HG03439 (cell line): ENCODE measurements at regions not wholly inside any gene's neighbourhood (a gene's known extent, or its start where the extent isn't known, plus 50 kb on each side); places are given as distances from the start of the nearest gene placed in this dataset.
"Not testable (repeated sequence)": the region's sequence is repeated elsewhere in the genome, so short reads cannot be mapped to it uniquely, and the experiment has no call there.

Source experiments
- ATAC-seq: cut with Tn5 transposase; IDR thresholded peaks from one replicate; pipeline ENCODE4 v1.9.1; 2021; ENCODE audit warnings: mild to moderate bottlenecking, moderate library complexity; ENCODE audit not compliant: unreplicated experiment

DNA sequence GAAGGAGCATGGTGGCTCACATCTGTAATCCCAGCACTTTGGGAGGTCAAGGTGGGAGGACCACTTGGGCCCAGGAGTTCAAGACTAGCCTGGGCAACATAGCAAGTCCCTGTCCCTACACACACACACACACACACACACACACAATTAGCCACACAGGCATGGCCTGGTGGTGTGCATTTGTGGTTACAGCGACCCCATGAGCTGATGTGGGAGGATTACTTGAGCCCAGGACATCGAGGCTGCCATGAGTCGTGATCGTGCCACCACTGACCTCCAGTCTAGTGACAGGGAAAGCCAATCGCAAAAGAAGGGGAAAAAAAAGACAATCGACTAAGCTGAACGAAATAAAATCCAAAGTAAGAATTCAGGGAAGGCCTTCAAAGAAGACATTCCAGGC lies 67.9 kb downstream of the TBX3 start:
- no peak for ATAC-seq

- ATAC-seq = no peak
Measured at GRCh38 chr12:114614040-114614439, 69.9 kb downstream of the TBX3 start.

GRCh38 chr12:114612062-114612461 lies 71.9 kb downstream of the TBX3 start:
- no peak for ATAC-seq

DNA sequence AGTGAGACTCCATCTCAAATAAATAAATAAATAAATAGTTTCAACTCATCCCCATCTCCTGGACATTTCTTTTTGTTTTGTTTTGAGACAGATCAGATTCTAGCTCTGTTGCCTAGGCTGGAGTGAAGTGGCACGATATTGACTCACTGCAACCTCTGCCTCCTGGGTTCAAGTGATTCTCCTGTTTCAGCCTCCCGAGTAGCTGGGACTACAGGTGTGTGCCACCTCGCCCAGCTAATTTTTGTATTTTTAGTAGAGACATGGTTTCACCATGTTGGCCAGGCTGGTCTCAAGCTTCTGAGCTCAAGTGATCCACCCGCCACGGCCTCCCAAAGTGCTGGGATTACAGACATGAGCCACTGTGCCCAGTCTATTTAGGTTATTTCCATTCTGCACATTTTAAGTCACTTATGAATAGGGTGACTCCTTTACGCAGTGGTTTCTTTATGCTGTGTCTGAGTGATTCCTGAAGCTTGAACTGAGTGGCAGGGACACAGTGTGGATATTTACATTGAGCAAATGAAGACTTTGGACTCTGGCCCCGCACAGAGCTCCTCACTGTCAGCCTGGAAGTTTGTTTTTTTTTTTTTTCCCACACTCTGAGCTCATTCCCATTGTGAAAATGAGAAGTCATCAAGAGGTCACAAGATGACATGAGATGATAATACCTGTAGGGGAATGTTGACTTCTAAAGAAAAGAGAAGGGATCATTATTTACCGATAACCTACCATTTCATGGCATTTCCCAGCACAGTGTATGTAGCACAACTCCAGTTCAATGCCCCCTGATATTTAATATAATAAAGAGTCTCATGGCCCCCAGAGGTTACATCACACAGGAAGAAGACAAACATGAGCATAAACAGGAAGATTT lies 72.6 kb downstream of the TBX3 start:
- no peak for ATAC-seq

DNA sequence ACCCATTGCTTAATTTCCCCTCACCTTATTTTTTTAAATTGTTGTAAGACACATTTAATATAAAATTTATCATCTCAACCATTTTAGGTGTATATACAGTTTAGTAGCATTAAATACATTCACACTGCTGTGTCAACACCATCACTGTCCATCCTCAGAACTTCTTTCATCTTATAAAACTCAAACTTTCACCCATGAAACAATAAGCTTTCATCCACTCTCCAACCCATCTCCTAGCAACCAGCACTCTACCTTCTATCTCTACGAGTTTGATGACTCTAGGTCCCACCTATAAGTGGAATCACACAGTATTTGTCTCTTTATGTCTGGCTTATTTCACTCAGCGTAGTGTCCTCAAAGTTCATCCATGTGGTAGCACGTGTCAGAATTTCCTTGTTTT lies 75.5 kb downstream of the TBX3 start:
- no peak for ATAC-seq

GRCh38 chr12:114605918-114606317 lies 78.1 kb downstream of the TBX3 start:
- no peak for ATAC-seq

DNA sequence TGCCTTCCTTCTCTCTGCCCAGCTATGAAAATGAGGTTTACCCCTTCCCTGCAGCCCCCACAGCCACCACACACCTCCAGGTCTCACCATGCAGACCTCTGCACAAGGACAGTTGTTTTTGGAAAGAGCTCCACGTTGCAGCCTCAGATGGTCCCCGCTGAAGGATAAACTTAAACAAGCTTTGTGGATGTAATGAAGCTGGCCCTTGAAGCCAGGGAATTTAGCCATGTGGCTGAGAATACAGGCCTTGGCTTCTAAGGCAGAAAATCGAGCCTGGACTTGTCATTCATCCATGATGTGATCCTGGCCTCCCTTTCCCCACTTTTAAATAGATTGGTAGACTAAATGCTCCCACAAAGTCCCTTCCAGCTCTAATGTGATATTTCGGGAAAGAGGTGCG lies 79.4 kb downstream of the TBX3 start:
- no peak for ATAC-seq

GRCh38 chr12:114600584-114600983 lies 83.4 kb downstream of the TBX3 start:
- not testable (repeated sequence) for ATAC-seq

- ATAC-seq = no peak
Measured at GRCh38 chr12:114598111-114598510, 85.9 kb downstream of the TBX3 start.

DNA sequence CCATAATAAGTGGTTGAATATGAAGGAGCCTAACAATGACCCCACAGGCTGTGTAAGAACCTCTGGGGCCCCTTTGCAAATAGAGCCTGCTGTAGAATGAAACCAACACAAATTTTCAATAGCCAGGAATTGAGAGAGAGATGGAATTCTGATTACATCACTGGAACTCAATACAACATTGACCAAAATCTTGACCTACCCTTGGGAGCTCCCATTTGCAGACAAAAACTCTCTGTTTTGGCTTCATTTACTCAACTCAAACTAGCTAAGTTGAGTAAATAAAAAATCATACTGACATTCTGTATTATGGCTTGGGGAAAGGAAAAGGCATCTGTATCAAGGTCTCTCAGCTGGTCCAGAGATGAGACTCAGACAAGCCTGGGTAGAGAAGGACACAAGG lies 91.0 kb downstream of the TBX3 start:
- ATAC-seq = no peak

DNA sequence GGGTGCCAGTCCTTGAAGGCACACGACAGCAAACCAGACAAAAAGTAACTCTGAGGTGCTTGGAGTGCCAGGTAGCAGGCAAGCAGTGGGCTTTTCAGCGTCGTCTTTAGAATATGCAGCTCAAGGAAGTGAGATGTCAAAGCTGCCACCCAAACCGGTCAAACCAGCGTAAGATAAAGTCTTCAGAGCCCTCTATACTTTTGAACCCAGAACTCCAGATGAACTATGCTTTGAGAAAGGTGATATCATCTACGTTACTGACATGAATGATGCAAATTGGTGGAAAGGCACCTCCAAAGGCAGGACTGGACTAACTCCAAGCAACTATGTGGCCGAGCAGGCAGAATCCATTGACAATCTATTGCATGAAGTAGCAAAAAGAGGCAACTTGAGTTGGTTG lies 95.9 kb downstream of the TBX3 start:
- ATAC-seq = no peak

DNA sequence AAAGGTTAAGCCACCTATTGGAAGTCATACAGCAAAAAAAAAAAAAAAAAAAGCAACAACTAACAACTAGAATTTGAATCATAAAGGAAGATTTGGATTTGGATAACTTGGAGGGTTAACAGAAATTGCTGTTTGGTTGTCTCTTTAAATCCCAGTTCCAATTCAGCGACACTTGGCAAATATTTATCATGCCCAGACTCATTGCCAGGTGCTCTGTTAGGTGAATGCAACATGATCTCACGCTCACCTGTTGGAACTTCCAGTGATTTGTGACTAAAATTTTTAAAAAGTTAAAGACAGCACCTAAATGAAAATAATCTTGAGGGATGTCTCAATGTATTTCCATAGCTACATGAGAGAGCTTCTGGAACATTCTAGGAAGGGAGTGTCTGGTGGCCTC lies 103.7 kb downstream of the TBX3 start:
- ATAC-seq = no peak

GRCh38 chr12:114579389-114579788 lies 104.6 kb downstream of the TBX3 start:
- ATAC-seq = no peak

DNA sequence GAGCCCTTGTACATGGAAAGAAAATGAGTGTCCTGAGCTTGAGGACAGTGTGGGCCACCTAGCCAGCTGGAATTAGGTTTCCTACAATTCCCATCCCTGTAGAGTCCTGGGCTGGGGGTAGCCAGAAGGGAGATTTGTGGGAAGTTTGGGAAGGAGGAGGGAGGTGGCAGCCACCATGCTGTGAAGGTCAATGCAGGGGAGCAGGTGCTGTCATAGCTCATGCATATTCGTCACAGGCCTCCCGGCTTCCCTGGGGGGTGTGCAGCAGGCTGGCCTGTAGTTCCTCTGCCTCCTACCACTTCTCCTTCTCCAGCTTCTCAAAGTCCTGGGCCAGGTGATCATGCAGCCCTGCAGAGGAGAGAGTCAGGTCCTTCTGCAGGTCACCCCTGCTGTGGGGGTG lies 121.3 kb downstream of the TBX3 start:
- ATAC-seq = no peak

DNA sequence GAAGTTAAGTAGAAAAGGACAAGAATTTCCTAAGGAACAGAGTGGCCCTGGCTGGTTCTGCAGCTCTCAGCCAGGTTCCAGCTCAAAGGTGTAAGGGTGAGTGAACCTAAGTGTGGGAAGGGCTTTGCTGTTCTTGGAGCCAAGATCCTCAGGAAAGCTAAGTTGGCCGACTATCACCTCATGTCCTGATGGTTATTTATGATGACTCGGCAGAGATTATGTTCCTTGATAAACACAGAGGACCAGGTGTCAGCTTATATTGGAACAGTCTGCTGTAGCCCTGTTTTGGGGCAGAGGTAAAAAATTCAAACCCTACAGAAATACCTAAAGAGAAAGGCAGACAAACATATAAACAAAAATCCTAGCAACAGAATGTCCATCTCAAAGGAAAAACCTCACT lies 128.5 kb downstream of the TBX3 start:
- no peak for ATAC-seq

- ATAC-seq = no peak
Measured at GRCh38 chr12:114547636-114548035, 136.3 kb downstream of the TBX3 start.

- ATAC-seq = no peak
Measured at GRCh38 chr12:114530417-114530816, 124.5 kb upstream of the TBX5 start.

DNA sequence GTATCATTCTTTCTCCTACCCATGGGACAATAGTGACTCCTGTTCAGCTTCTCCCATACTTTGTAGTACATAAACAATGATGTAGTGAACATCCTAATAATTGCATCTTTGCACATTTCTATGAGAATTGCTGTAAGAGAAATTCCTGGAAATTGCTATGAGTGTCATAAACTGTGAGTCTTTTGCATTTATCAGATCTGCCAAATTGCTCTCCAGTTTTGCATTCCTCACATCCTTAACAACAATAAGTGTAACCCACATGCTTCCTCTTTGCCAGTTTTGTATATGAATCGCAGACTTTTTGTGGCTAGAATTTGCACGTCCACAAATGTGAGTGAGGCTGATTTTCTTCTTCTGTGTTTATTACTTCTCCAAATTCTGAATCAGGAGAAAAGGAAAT lies 124.0 kb upstream of the TBX5 start:
- no peak for ATAC-seq

DNA sequence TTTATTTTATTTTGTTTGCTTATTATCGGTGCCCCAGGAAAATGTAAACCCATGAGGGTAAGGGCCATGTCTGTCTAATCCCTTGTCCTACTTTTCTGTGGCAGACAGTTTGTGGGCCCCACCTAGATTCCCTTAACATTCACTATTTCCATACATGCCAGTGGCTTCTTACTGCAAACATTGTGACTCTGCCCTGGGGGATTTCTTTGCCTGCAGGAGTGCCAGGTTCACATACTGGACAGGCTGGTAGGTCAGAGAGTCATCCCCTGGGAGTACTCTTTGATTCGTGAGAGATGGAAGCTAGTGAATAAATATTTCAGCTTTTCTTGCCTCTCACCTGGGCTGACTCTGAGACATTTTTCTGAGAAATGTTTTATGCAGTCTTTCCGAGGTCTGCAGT lies 122.8 kb upstream of the TBX5 start:
- ATAC-seq = no peak

DNA sequence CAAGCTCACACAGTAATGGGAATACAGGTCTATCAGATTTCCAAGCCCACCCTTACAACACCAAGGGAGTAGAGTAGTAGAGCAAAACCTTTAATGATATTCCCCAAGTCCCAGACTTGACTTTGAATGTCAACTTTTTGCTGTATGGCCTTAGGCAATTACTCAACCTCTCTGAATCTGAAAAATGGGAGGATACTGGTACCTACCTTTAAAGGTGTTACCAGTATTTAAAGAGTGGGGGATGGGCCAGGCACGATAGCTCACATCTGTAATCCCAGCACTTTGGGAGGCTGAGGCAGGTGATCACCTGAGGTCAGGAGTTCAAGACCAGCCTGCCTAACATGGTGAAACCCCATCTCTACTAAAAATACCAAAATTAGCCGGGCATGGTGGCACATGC lies 115.2 kb upstream of the TBX5 start:
- not testable (repeated sequence) for ATAC-seq

DNA sequence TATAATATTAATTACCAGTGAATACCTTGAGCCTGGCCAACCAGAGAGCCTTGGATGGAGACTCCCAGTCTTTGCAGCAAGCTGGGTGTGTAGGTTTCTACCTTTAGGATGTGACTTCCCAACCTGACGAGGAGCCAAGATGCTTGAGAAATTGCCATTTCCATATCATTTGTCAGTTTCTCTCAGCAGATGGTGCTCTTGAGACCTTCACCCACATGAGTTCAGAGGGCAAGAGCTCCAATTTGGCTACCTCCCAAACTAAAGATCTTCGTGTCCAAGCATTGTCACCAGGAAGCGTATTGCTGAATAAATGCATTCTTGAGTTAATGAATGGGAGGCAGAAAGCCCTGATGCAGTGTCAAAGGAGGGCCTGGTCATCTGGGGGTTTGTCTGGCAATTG lies 106.4 kb upstream of the TBX5 start:
- no peak for ATAC-seq

DNA sequence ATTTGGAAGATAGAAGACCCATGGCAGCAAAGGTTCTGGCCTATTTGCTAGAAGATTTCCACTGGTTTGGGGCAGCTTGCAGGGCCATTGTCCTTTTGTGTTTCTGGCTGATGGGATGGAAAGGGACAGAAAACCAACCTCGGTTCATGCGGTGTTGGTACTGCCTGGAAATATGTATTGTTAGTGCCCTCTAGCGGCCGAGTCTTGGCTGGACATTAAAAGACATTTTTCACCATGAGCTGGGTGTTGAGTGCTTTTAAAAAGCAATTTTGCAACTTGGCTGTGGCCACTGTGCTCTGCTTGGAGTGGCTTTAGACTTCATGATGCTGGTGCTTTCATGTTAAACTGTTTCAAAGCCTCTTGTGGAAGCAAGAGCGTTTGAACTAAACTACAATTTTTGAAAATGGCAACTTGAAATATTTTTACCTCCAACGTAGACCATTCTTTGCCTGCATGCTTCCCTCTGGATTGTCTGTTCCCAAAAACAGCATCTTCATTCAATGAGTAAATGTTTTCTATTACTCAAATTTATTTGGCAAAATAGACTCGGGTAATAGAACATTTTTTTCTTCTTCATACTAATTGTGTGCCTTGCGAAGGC lies 102.7 kb upstream of the TBX5 start:
- peak; percentile 56 for ATAC-seq

DNA sequence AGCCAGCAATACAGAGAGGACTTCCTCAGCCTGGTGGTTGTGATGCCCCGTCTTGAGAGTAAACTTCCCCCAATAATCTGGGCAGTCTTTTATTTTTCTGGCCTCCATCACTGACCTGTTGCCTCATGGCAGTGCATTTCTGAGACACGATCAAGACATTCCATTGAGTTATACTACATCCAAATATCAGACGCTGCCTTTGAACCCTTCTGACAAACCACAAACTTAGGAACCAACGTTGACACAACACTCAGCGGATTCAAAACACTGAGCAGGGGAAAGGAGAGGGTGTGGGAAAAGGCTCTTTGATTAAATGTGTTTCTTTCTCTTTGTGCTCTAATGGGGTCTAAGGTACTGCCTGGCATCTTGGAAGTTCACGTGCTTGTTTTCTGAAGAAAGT lies 100.7 kb upstream of the TBX5 start:
- ATAC-seq = no peak
